T1000 (cell line): ENCODE measurements at regions not wholly inside any gene's neighbourhood (a gene's known extent, or its start where the extent isn't known, plus 50 kb on each side); places are given as distances from the start of the nearest gene placed in this dataset.
"Not testable (repeated sequence)": the region's sequence is repeated elsewhere in the genome, so short reads cannot be mapped to it uniquely, and the experiment has no call there.

Experiments
- DNase-seq: peaks from one replicate; lab custom pipeline; 2025; ENCODE audit warnings: mixed read lengths; lab: John Stamatoyannopoulos, UW

- DNase-seq: no peak
Measured at GRCh38 chr10:111267673-111268072, 190.8 kb downstream of the ADRA2A start.

GRCh38 chr10:111273235-111273634 lies 196.4 kb downstream of the ADRA2A start:
- DNase-seq: no peak

GRCh38 chr10:111273635-111274034 lies 196.8 kb downstream of the ADRA2A start:
- no peak for DNase-seq

- DNase-seq: no peak
Measured at GRCh38 chr10:111275091-111275490, 198.3 kb downstream of the ADRA2A start.

- DNase-seq: no peak
Measured at GRCh38 chr10:111277661-111278060, 200.8 kb downstream of the ADRA2A start.

- no peak for DNase-seq
Measured at GRCh38 chr10:111278266-111278665, 201.4 kb downstream of the ADRA2A start.

GRCh38 chr10:111281516-111281915 lies 204.7 kb downstream of the ADRA2A start:
- DNase-seq: no peak

- DNase-seq: no peak
Measured at GRCh38 chr10:111289461-111289860, 212.6 kb downstream of the ADRA2A start.

GRCh38 chr10:111290649-111291048 lies 213.8 kb downstream of the ADRA2A start:
- DNase-seq: no peak

- DNase-seq: no peak
Measured at GRCh38 chr10:111295788-111296187, 219.0 kb downstream of the ADRA2A start.

- DNase-seq: peak; percentile 22
Measured at GRCh38 chr10:111297351-111297848, 220.6 kb downstream of the ADRA2A start.

- no peak for DNase-seq
Measured at GRCh38 chr10:111298031-111298430, 221.2 kb downstream of the ADRA2A start.

- no peak for DNase-seq
Measured at GRCh38 chr10:111299037-111299436, 222.2 kb downstream of the ADRA2A start.

- no peak for DNase-seq
Measured at GRCh38 chr10:111303887-111304286, 227.1 kb downstream of the ADRA2A start.

GRCh38 chr10:111316722-111317212 lies 239.9 kb downstream of the ADRA2A start:
- DNase-seq: no peak

- DNase-seq: no peak
Measured at GRCh38 chr10:111319866-111320265, 243.0 kb downstream of the ADRA2A start.

GRCh38 chr10:111323389-111323966 lies 246.6 kb downstream of the ADRA2A start:
- no peak for DNase-seq

GRCh38 chr10:111332174-111332573 lies 255.3 kb downstream of the ADRA2A start:
- DNase-seq: not testable (repeated sequence)

- DNase-seq: no peak
Measured at GRCh38 chr10:111335826-111336225, 259.0 kb downstream of the ADRA2A start.

- no peak for DNase-seq
Measured at GRCh38 chr10:111338035-111338434, 261.2 kb downstream of the ADRA2A start.

- no peak for DNase-seq
Measured at GRCh38 chr10:111338805-111339204, 262.0 kb downstream of the ADRA2A start.

- DNase-seq: no peak
Measured at GRCh38 chr10:111344804-111345203, 268.0 kb downstream of the ADRA2A start.

GRCh38 chr10:111347386-111348013 lies 270.7 kb downstream of the ADRA2A start:
- DNase-seq: no peak

- no peak for DNase-seq
Measured at GRCh38 chr10:111348076-111348475, 271.2 kb downstream of the ADRA2A start.
